Spinal cord (tissue), 9 donors: ENCODE measurements at regions not wholly inside any gene's neighbourhood (a gene's known extent, or its start where the extent isn't known, plus 50 kb on each side); places are given as distances from the start of the nearest gene placed in this dataset.
"Not testable (repeated sequence)": the region's sequence is repeated elsewhere in the genome, so short reads cannot be mapped to it uniquely, and the experiment has no call there.

Source experiments
- DNase-seq, 6 donors: peaks; one replicate each; pipeline versions ENCODE4 v3.0.0 to v3.0.0-alpha.2; 2013 to 2015; ENCODE audit warnings: low spot score in 6 of 6, low read depth in 4 of 6
- H3K27ac ChIP-seq: one replicate; pipeline ENCODE4 v1.5.1; 2013; ENCODE audit warnings: low read depth, low read length, control low read depth
- H3K27me3 ChIP-seq: one replicate; pipeline ENCODE4 v1.6.1; 2013; ENCODE audit warnings: low read length; ENCODE audit not compliant: control insufficient read depth, insufficient read depth
- H3K36me3 ChIP-seq: one replicate; pipeline ENCODE4 v1.6.1; 2013; ENCODE audit warnings: low read length; ENCODE audit not compliant: control insufficient read depth, insufficient read depth
- H3K4me1 ChIP-seq: one replicate; pipeline ENCODE4 v1.6.1; 2013; ENCODE audit warnings: low read length; ENCODE audit not compliant: control insufficient read depth, insufficient read depth
- H3K4me3 ChIP-seq: one replicate; pipeline ENCODE4 v1.5.1; 2013; ENCODE audit warnings: low read depth, low read length, control low read depth
- H3K9me3 ChIP-seq: one replicate; pipeline ENCODE4 v1.6.1; 2013; ENCODE audit warnings: low read length; ENCODE audit not compliant: control insufficient read depth, insufficient read depth
- WGBS: methylation state at CpG from one replicate; pipeline ENCODE4 v1.1.5; 2013; ENCODE audit warnings: missing lambda C conversion rate; ENCODE audit not compliant: insufficient coverage; 5-methylcytosine and 5-hydroxymethylcytosine counted together
- donor health status: healthy.

DNA sequence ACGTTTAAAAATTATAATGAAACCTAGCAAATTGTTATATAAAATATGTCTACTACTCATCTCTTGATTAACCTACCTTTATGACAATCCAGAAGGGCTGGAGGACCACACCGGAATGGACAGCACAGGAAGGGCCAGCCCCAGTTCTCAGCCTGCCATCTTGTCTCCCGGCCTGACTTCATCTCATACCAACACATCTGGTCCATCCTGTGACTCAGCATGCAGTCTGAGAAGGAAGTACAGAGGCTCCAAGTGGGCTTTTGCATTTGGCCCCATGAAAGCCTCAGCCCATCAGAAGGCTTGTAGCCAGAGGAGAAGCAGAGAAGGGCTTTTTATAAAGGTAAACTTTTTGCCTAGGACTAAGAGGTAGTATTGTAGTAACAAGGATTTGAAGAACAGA lies 436.6 kb downstream of the MRPL39 start:
- H3K27ac ChIP-seq = no peak overlapping the region
- no peaks in the 10 kb centered on the region for H3K36me3 ChIP-seq
- H3K4me1 ChIP-seq = no peaks in the 10 kb centered on the region
- no peaks in the 10 kb centered on the region for H3K9me3 ChIP-seq
- WGBS = no CpG with 5 or more reads among the region's 3 CpGs
- no peak for DNase-seq
- H3K27me3 ChIP-seq = no peaks in the 10 kb centered on the region
- no peak overlapping the region for H3K4me3 ChIP-seq

GRCh38 chr21:25169370-25169769 lies 437.9 kb downstream of the MRPL39 start:
- H3K9me3 ChIP-seq = no peaks in the 10 kb centered on the region
- no peak overlapping the region for H3K27ac ChIP-seq
- H3K4me3 ChIP-seq = no peak overlapping the region
- no CpG with 5 or more reads among the region's 1 CpG for WGBS
- H3K4me1 ChIP-seq = no peaks in the 10 kb centered on the region
- H3K36me3 ChIP-seq = no peaks in the 10 kb centered on the region
- no peaks in the 10 kb centered on the region for H3K27me3 ChIP-seq
- peak in 1 of 6 donors; percentile 7 for DNase-seq

- H3K27ac ChIP-seq, H3K9me3 ChIP-seq, H3K4me3 ChIP-seq, H3K36me3 ChIP-seq, H3K4me1 ChIP-seq, H3K27me3 ChIP-seq, DNase-seq: not testable (repeated sequence)
- no CpG with 5 or more reads among the region's 1 CpG for WGBS
These were observed 440.4 kb downstream of the MRPL39 start for GRCh38 chr21:25166904-25167303.

DNA sequence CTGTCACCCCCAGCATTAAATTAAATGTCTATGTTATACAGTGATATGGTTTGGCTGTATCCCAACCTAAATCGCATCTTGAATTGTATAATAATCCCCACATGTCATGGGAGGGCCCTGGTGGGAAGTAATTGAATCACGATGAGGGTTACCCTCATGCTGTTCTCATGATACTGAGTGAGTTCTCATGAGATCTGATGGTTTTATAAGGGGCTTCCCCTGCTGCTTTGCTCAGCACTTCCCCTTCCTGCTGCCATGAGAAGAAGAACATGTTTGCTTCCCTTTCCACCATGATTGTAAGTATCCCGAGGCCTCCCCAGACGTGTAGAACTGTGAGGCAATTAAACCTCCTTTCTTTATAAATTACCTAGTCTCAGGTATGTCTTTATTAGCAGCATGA lies 445.7 kb downstream of the MRPL39 start:
- no peaks in the 10 kb centered on the region for H3K4me1 ChIP-seq
- H3K4me3 ChIP-seq = no peak overlapping the region
- no CpG with 5 or more reads among the region's 4 CpGs for WGBS
- H3K27me3 ChIP-seq = no peaks in the 10 kb centered on the region
- no peaks in the 10 kb centered on the region for H3K36me3 ChIP-seq
- peaks cover 1% of the 10 kb centered on the region for H3K9me3 ChIP-seq
- H3K27ac ChIP-seq = no peak overlapping the region
- DNase-seq = no peak

GRCh38 chr21:25155020-25155419 lies 452.3 kb downstream of the MRPL39 start:
- not testable (repeated sequence) for H3K9me3 ChIP-seq

DNA sequence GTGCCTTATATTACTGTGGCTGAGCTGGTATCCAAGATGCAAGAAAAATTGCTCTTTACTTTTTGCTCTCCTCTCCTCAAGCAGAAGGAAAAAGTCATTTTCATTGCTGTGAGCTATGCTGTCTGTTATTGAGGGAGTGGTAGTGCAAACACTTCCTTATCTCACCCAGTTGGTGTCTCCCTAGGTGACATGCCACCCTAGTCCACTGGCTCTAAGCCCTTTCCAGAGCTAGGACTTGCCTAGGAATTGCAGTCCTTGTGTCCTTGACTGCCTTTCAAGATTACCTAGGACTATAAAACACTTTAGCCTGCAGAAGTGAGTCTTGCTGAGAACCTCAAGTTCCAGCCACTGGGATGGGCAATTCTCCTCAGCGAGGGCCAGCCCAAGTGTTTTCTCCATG lies 458.3 kb downstream of the MRPL39 start:
- DNase-seq = no peak
- H3K27me3 ChIP-seq = no peaks in the 10 kb centered on the region
- H3K27ac ChIP-seq = no peak overlapping the region
- H3K36me3 ChIP-seq = no peaks in the 10 kb centered on the region
- no peaks in the 10 kb centered on the region for H3K4me1 ChIP-seq
- H3K4me3 ChIP-seq = no peak overlapping the region
- H3K9me3 ChIP-seq = no peaks in the 10 kb centered on the region
- WGBS = 88% methylated on average over 1 of the region's 1 CpG

More at GRCh38 chr21:25155020-25155419, 452.3 kb downstream of the MRPL39 start:
- H3K4me1 ChIP-seq, H3K36me3 ChIP-seq, H3K4me3 ChIP-seq, H3K27ac ChIP-seq, DNase-seq, H3K27me3 ChIP-seq: not testable (repeated sequence)
- WGBS = 17% methylated on average over 1 of the region's 1 CpG

DNA sequence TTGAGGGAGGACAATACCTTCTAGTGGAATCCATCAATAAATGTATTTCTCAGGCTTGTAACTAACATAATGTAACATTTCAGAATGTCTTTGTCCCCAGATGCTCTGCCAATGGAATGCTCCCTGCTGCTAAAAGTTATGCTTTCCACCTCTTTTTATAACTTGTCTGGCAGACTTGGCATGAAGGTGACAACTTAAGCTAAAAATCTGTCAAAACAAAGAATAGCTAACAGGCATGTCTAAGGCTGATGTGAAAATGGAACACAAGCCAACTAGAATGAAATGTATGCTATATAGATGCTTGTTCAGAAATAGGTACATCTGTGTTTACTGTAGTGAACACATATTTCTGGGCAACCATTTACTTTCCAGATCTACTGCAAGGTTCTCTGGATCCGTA lies 467.9 kb downstream of the MRPL39 start:
- Histone ChIP-seq H3K4me3 (no peak overlapping the region), H3K27ac (no peak overlapping the region), H3K27me3 (no peaks in the 10 kb centered on the region), H3K36me3 (no peaks in the 10 kb centered on the region), H3K9me3 (no peaks in the 10 kb centered on the region), H3K4me1 (no peaks in the 10 kb centered on the region)
- peak in 1 of 6 donors; percentile 76 for DNase-seq
- 100% methylated on average over 1 of the region's 1 CpG for WGBS

DNA sequence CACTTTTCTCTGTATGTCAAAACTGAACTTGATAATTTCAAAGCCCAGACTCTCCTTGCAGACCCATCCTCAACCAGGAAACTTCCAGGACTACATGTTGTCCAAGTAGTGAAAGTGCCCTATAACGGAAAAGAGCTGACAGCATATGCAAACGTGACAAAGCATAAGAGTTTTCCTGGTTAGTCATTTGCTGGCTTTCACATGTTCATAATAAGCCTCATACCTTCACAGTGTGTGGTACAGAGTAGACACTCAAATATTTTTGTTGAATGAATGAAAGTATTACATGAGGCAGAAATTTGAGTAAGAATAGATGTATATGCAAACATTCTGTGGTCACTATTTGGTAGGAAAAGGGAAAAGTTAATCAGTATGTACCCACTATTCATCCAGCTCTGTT lies 473.3 kb downstream of the MRPL39 start:
- Histone ChIP-seq H3K4me1 (no peaks in the 10 kb centered on the region), H3K27ac (no peak overlapping the region), H3K9me3 (no peaks in the 10 kb centered on the region), H3K4me3 (no peak overlapping the region), H3K36me3 (no peaks in the 10 kb centered on the region), H3K27me3 (no peaks in the 10 kb centered on the region)
- no CpG with 5 or more reads among the region's 2 CpGs for WGBS
- no peak for DNase-seq

- H3K4me1 ChIP-seq = no peaks in the 10 kb centered on the region
- no peak for DNase-seq
- no peaks in the 10 kb centered on the region for H3K36me3 ChIP-seq
- H3K27me3 ChIP-seq = no peaks in the 10 kb centered on the region
- WGBS = 80% methylated on average over 1 of the region's 1 CpG
- H3K9me3 ChIP-seq = no peaks in the 10 kb centered on the region
- H3K27ac ChIP-seq = no peak overlapping the region
- H3K4me3 ChIP-seq = no peak overlapping the region
These were observed 479.5 kb downstream of the MRPL39 start for GRCh38 chr21:25127811-25128210.

GRCh38 chr21:25127007-25127406 lies 480.3 kb downstream of the MRPL39 start:
- H3K36me3 ChIP-seq = no peaks in the 10 kb centered on the region
- H3K27me3 ChIP-seq = no peaks in the 10 kb centered on the region

More at GRCh38 chr21:25127007-25127406, 480.3 kb downstream of the MRPL39 start:
- DNase-seq = no peak
- Histone ChIP-seq H3K4me1 (no peaks in the 10 kb centered on the region), H3K4me3 (no peak overlapping the region), H3K27ac (no peak overlapping the region), H3K9me3 (no peaks in the 10 kb centered on the region)
- no CpG with 5 or more reads among the region's 1 CpG for WGBS
